GM21723 (cell line): ENCODE measurements at regions not wholly inside any gene's neighbourhood (a gene's known extent, or its start where the extent isn't known, plus 50 kb on each side); places are given as distances from the start of the nearest gene placed in this dataset.
"Not testable (repeated sequence)": the region's sequence is repeated elsewhere in the genome, so short reads cannot be mapped to it uniquely, and the experiment has no call there.

Experiments used
- ATAC-seq: cut with Tn5 transposase; IDR thresholded peaks from one replicate; pipeline ENCODE4 v1.9.1; 2021; ENCODE audit warnings: mild to moderate bottlenecking, moderate library complexity; ENCODE audit not compliant: unreplicated experiment

DNA sequence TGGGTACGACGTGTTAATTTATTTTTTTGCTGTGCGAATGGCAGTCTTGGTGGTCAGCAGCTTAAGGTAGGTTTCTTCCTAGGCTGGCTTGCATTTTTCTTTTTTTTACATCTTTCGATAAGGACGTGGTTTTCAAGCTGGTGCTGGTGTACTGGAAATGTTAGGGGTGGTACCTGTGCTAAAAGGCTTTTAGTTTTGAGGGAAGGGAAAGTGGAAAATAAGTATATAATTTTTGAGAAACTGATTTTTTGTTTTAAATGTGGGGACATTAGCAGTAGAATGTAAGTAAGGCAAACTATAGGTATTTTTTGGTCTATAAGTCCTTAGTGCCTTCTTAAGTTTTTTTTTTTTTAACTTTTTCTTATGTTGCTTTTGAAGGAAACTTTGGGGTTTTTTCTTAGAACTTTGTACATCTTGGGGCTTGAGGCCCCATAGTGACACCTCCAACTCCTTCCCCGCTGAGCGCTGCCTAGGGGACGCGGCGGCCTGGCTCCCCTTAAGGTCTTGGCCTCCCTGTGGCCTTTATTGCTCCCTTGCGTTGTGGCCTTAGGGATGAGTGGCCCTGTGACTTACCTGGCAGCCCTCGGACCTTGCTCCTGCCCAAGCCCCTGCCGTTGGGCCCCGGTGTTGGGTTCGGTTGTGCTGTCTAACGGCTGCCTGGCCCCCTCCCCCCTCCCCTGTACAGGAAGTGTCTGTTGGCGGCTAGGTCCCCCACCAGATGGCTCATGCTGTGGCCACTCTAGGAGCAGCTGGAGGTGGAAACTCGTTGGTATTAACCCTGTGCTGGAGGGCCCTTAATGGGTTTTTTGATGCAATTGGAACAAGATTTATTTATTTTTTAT, 88.0 kb upstream of the RPRML start:
- peak; percentile 86 for ATAC-seq

DNA sequence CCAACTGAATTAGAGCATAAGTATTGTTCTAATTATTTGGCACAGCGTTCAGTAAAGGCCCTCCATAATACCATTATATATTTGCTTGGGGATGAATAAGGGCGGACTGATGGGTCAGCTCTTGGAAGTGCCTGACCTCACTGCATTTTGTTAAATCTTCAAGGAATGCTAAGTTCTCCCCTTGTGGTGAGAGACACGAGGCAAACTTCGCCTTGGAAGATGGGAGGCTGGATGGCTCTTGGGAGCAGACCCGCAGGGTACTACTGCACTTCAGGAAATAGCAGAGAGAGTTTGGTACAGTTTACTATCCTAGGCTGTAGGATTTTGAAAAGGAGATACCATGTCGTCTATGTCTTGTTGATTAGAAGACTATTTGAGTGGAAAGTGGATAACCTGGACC, 87.0 kb upstream of the RPRML start:
- ATAC-seq = no peak

DNA sequence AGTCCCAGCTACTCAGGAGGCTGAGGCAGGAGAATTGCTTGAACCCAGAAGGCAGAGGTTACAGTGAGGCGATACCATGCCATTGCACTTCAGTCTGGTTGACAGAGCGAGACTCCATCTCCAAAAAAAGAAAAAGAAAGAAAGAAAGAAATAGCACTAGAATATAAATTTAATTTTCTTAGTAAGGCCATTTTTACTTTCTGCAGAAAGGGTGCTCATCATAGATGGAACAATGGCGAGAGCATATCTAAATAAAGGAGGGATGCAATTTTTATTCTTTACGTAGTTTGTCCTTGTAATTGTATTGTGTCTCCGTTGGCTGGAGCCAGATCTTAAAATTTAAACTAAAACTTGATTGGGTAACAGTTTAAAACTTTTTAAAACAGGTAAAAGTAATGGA, 85.6 kb upstream of the RPRML start:
- no peak for ATAC-seq

DNA sequence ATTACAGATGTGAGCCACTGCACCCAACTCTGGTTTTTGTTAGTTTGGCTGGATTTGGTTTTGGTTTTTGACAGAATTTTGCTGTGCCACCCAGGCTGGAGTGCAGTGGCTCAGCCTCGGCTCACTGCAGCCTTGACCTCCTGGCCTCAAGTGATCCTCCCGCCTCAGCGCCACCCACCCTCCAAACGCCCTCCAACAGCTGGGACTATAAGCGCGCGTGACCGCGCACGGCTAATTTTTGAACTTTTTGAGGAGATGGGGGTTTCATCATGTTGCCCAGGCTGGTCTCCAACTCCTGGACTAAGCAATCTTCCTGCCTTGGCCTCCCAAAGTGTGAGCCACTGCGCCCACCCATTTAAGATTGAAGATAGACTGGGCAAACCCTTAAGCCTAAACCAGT, 84.4 kb upstream of the RPRML start:
- ATAC-seq = no peak

DNA sequence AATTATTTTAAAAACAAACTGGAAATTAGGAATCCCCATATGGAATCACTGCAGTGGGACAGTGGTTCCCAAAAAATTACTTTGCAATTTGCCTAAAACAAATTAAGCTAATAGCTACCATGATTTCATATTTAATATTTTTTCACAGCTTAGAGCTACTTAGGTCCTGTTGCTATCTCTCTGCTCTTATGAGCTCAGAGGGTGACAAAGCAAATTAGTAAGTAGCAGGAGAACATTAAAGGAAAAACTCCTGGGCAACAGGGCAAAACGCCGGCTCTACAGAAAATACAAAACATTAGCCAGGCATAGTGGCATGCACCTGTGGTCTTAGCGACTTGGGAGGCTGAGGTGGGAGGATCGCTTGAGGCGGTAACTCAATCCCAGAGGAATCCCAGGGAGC, 83.8 kb upstream of the RPRML start:
- not testable (repeated sequence) for ATAC-seq

DNA sequence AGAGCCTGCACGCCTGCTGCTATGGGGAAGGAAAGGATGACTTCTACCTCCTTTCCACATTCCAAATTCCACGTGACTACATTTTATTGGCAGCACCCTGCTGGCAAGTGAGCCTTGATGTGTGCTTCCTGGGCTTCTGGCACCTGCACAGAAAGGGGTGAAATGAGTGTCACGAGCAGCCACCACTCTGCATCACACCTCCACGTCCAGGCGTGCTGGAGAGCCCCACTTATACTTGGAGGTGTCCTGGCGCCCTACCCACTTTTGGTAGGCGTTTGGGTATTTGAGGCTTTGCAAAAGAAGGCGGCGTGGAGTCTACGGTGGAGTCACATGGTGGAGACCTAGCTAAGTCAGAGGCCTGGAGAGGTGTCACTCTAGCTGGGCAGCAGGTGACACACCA, 81.0 kb upstream of the RPRML start:
- ATAC-seq = not testable (repeated sequence)

DNA sequence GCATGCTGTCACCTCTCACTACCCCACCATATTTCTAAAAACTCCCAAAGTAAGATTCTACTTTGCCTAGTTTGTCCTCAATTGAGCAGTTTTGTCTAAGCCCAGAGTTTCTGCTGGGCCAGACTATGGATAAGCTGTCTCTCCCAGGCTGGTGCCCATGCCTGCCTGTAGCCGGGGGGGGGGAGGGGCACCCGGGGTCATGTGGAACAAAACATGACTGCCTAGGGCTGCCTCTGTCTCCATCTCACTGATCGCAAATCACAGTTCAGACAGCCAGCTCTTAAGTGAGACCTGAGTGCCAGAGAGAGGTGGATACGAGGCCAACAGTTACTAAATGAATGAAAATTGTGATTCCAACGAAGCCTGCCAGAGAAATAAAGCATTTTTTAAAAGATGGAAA, 78.8 kb upstream of the RPRML start:
- ATAC-seq = no peak

DNA sequence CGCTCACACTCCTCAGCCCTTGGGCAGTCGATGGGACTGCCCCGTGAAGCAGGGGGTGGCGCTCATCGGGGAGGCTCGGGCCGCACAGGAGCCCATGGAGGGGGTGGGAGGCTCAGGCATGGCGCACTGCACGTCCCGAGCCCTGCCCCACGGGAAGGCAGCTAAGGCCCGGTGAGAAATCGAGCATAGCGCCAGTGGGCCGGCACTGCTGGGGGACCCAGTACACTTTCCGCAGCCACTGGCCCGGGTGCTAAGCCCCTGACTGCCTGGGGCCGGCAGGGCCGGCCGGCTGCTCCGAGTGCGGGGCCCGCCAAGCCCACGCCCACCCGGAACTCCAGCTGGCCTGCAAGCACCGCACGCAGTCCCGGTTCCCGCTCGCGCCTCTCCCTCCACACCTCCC, 78.2 kb upstream of the RPRML start:
- not testable (repeated sequence) for ATAC-seq

DNA sequence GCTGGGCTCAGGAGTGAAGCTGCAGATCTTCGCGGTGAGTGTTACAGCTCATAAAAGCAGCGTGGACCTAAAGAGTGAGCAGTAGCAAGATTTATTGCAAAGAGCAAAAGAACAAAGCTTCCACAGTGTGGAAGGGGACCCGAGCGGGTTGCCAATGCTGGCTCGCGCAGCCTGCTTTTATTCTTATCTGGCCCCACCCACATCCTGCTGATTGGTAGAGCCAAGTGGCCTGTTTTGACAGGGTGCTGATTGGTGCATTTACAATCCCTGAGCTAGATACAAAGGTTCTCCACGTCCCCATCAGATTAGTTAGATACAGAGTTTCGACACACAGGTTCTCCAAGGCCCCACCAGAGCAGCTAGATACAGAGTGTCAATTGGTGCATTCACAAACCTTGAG, 77.6 kb upstream of the RPRML start:
- ATAC-seq = not testable (repeated sequence)
